PC-9 (cell line): ENCODE measurements at regions not wholly inside any gene's neighbourhood (a gene's known extent, or its start where the extent isn't known, plus 50 kb on each side); places are given as distances from the start of the nearest gene placed in this dataset.

Experiments
- CTCF ChIP-seq: fragments of 200-600 bp; sonication (generic); conservative IDR thresholded peaks from 2 replicates; pipeline ENCODE4 v1.6.1; 2017; ENCODE audit warnings: mixed run types, antibody characterized with exemption, mild to moderate bottlenecking, moderate library complexity
- EZH2 ChIP-seq: fragments of 200-600 bp; sonication (generic); IDR thresholded peaks from 2 replicates; pipeline ENCODE4 v1.8.0; 2017; ENCODE audit warnings: antibody characterized with exemption, low read depth

DNA sequence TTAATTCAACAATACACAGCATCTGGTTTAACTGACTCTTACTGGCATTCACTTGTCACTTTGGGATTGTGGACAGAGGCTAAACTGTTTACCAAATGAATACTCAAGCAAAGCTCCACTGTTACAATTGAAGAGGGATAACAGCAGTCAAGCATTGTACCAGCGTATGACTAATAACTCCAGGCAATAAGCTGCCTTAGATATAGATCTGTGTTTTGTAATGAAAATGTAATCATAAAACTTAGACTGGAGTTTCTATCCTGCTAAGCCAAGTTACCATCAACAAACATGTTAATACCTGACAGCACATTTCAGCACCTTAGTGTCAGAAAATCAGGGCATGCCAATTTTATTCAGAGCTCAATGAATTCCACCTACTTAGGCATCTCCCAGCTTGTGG is 889.5 kb downstream of the EPHA4 start:
- no peak for TF ChIP-seq CTCF
- TF ChIP-seq EZH2 = no peak
